HepG2 (cell line): ENCODE measurements at regions not wholly inside any gene's neighbourhood (a gene's known extent, or its start where the extent isn't known, plus 50 kb on each side); places are given as distances from the start of the nearest gene placed in this dataset.

Experiments
- FOXO1 ChIP-seq: sonication (generic); formaldehyde crosslinking; IDR thresholded peaks from 2 replicates; pipeline ENCODE4 v1.4.0; 2020; ENCODE audit warnings: missing genetic modification reagents
- GFI1 ChIP-seq: sonication (generic); formaldehyde crosslinking; IDR thresholded peaks from 2 replicates; pipeline ENCODE4 v1.5.0; 2020; ENCODE audit warnings: missing genetic modification reagents, mild to moderate bottlenecking, borderline replicate concordance
- HNRNPLL ChIP-seq: fragments of 200-400 bp; formaldehyde crosslinking; IDR thresholded peaks from 2 replicates; pipeline ENCODE4 v1.6.1; 2017; ENCODE audit warnings: mild to moderate bottlenecking, low read depth, low read length; ENCODE audit not compliant: poor library complexity, severe bottlenecking
- IKZF1 ChIP-seq: fragments of 450-650 bp; IDR thresholded peaks from 2 replicates; pipeline ENCODE4 v1.7.1; 2016
- PRMT3 ChIP-seq: sonication (generic); formaldehyde crosslinking; IDR thresholded peaks from 2 replicates; pipeline ENCODE4 v1.8.1; 2022; ENCODE audit warnings: low read depth, mild to moderate bottlenecking, moderate library complexity, missing genetic modification reagents, borderline replicate concordance
- ZMYM4 ChIP-seq: sonication (generic); formaldehyde crosslinking; IDR thresholded peaks from 2 replicates; pipeline ENCODE4 v1.8.1; 2023; ENCODE audit warnings: mild to moderate bottlenecking, missing genetic modification reagents
- ZNF326 ChIP-seq: sonication (generic); formaldehyde crosslinking; IDR thresholded peaks from 2 replicates; pipeline ENCODE4 v1.4.0; 2020; ENCODE audit warnings: missing genetic modification reagents, borderline replicate concordance
- ZNF567 ChIP-seq: sonication (generic); formaldehyde crosslinking; IDR thresholded peaks from 2 replicates; pipeline ENCODE4 v1.8.1; 2023; ENCODE audit warnings: mild to moderate bottlenecking, missing genetic modification reagents, borderline replicate concordance
- ZSCAN31 ChIP-seq: sonication (generic); formaldehyde crosslinking; IDR thresholded peaks from 2 replicates; pipeline ENCODE4 v1.5.0; 2020; ENCODE audit warnings: low read depth, mild to moderate bottlenecking, missing genetic modification reagents
- TF ChIP-seq, protein P1 (sequence below): sonication (generic); formaldehyde crosslinking; conservative IDR thresholded peaks from 2 replicates; pipeline ENCODE4 v1.4.0; 2020; ENCODE audit warnings: mild to moderate bottlenecking, missing genetic modification reagents, moderate library complexity
- TF ChIP-seq, protein P2 (sequence below): sonication (generic); formaldehyde crosslinking; IDR thresholded peaks from 2 replicates; pipeline ENCODE4 v1.8.0; 2022; ENCODE audit warnings: mild to moderate bottlenecking, missing genetic modification reagents, moderate library complexity
- TF ChIP-seq, protein P3 (sequence below): IDR thresholded peaks from 2 replicates; pipeline ENCODE4 v1.6.1; 2016; ENCODE audit warnings: control low read depth
- TF ChIP-seq, protein P4 (sequence below): sonication (generic); formaldehyde crosslinking; IDR thresholded peaks from 2 replicates; pipeline ENCODE4 v1.8.0; 2022; ENCODE audit warnings: missing genetic modification reagents, mild to moderate bottlenecking, inconsistent platforms, borderline replicate concordance
- TF ChIP-seq, protein P5 (sequence below): sonication (generic); formaldehyde crosslinking; IDR thresholded peaks from 2 replicates; pipeline ENCODE4 v1.4.0; 2020; ENCODE audit warnings: missing genetic modification reagents, low read depth, mild to moderate bottlenecking, borderline replicate concordance
- TF ChIP-seq, protein P6 (sequence below): sonication (generic); formaldehyde crosslinking; IDR thresholded peaks from 2 replicates; pipeline ENCODE4 v1.4.0; 2020; ENCODE audit warnings: low read depth, mild to moderate bottlenecking, missing genetic modification reagents
- TF ChIP-seq, protein P7 (sequence below): sonication (generic); formaldehyde crosslinking; IDR thresholded peaks from 2 replicates; pipeline ENCODE4 v1.5.0; 2020; ENCODE audit warnings: mild to moderate bottlenecking, missing genetic modification reagents

DNA sequence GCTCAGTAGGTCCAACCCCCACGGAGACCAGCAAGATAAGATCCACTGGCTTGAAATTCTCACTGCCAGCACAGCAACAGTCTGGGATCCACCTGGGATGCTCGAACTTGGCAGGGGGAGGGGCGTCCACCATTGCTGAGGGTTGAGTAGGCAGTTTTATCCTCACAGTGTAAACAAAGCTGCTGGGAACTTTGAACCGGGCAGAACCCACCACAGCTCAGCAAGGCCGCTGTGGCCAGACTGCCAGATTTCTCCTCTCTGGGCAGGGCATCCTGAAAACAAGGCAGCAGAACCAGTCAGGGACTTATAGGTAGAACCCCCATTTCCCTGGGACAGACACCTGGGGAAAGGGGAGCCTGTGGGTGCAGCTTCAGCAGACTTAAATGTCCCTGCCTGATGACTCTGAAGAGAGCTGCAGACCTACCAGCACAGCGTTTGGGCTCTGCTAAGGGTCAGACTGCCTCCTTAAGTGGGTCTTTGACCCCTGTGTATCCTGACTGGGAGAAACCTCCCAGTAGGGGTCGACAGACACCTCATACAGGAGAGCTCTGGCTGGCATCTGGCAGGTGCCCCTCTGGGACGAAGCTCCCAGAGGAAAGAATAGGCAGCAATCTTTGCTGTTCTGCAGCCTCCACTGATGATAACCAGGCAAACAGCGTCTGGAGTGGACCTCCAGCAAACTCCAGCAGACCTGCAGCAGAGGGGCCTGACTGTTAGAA lies 782.4 kb upstream of the EYS start (continued):
- TF ChIP-seq, protein P1, sequence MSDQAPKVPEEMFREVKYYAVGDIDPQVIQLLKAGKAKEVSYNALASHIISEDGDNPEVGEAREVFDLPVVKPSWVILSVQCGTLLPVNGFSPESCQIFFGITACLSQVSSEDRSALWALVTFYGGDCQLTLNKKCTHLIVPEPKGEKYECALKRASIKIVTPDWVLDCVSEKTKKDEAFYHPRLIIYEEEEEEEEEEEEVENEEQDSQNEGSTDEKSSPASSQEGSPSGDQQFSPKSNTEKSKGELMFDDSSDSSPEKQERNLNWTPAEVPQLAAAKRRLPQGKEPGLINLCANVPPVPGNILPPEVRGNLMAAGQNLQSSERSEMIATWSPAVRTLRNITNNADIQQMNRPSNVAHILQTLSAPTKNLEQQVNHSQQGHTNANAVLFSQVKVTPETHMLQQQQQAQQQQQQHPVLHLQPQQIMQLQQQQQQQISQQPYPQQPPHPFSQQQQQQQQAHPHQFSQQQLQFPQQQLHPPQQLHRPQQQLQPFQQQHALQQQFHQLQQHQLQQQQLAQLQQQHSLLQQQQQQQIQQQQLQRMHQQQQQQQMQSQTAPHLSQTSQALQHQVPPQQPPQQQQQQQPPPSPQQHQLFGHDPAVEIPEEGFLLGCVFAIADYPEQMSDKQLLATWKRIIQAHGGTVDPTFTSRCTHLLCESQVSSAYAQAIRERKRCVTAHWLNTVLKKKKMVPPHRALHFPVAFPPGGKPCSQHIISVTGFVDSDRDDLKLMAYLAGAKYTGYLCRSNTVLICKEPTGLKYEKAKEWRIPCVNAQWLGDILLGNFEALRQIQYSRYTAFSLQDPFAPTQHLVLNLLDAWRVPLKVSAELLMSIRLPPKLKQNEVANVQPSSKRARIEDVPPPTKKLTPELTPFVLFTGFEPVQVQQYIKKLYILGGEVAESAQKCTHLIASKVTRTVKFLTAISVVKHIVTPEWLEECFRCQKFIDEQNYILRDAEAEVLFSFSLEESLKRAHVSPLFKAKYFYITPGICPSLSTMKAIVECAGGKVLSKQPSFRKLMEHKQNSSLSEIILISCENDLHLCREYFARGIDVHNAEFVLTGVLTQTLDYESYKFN (CRISPR knock-in tag) = peak; percentile 85
- TF ChIP-seq, protein P2, sequence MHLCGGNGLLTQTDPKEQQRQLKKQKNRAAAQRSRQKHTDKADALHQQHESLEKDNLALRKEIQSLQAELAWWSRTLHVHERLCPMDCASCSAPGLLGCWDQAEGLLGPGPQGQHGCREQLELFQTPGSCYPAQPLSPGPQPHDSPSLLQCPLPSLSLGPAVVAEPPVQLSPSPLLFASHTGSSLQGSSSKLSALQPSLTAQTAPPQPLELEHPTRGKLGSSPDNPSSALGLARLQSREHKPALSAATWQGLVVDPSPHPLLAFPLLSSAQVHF (CRISPR knock-in tag) = no peak
- TF ChIP-seq, protein P3, sequence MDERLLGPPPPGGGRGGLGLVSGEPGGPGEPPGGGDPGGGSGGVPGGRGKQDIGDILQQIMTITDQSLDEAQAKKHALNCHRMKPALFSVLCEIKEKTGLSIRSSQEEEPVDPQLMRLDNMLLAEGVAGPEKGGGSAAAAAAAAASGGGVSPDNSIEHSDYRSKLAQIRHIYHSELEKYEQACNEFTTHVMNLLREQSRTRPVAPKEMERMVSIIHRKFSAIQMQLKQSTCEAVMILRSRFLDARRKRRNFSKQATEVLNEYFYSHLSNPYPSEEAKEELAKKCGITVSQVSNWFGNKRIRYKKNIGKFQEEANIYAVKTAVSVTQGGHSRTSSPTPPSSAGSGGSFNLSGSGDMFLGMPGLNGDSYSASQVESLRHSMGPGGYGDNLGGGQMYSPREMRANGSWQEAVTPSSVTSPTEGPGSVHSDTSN (CRISPR knock-in tag) = no peak
- TF ChIP-seq, protein P4, sequence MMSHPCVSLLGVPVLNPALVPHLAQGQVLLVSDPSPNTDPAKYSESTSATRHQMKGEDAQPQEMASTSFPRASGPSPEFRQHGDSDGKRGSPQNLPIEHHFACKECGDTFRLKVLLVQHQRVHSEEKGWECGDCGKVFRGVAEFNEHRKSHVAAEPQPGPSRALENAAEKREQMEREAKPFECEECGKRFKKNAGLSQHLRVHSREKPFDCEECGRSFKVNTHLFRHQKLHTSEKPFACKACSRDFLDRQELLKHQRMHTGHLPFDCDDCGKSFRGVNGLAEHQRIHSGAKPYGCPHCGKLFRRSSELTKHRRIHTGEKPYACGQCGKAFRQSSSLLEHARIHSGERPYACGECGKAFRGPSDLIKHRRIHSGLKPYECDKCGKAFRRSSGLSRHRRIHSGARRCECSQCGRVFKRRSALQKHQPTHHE (CRISPR knock-in tag) = peak; percentile 39; the same call in 1 of the 2 replicates
- TF ChIP-seq, protein P5, sequence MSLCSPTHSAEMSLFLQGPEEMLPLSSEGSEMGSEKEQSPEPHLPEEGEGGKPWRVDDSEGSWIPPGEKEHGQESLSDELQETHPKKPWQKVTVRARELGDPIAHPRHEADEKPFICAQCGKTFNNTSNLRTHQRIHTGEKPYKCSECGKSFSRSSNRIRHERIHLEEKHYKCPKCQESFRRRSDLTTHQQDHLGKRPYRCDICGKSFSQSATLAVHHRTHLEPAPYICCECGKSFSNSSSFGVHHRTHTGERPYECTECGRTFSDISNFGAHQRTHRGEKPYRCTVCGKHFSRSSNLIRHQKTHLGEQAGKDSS (CRISPR knock-in tag) = no peak
- TF ChIP-seq, protein P6, sequence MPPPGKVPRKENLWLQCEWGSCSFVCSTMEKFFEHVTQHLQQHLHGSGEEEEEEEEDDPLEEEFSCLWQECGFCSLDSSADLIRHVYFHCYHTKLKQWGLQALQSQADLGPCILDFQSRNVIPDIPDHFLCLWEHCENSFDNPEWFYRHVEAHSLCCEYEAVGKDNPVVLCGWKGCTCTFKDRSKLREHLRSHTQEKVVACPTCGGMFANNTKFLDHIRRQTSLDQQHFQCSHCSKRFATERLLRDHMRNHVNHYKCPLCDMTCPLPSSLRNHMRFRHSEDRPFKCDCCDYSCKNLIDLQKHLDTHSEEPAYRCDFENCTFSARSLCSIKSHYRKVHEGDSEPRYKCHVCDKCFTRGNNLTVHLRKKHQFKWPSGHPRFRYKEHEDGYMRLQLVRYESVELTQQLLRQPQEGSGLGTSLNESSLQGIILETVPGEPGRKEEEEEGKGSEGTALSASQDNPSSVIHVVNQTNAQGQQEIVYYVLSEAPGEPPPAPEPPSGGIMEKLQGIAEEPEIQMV (CRISPR knock-in tag) = no peak
- TF ChIP-seq PRMT3 (CRISPR knock-in tag) = no peak
- no peak for TF ChIP-seq ZNF567 (CRISPR knock-in tag)
- no peak for TF ChIP-seq ZMYM4 (CRISPR knock-in tag)
- TF ChIP-seq IKZF1 = no peak
- peak; percentile 43; the same call in 1 of the 2 replicates for TF ChIP-seq GFI1 (CRISPR knock-in tag)
- no peak for TF ChIP-seq ZNF326 (CRISPR knock-in tag)
- TF ChIP-seq, protein P7, sequence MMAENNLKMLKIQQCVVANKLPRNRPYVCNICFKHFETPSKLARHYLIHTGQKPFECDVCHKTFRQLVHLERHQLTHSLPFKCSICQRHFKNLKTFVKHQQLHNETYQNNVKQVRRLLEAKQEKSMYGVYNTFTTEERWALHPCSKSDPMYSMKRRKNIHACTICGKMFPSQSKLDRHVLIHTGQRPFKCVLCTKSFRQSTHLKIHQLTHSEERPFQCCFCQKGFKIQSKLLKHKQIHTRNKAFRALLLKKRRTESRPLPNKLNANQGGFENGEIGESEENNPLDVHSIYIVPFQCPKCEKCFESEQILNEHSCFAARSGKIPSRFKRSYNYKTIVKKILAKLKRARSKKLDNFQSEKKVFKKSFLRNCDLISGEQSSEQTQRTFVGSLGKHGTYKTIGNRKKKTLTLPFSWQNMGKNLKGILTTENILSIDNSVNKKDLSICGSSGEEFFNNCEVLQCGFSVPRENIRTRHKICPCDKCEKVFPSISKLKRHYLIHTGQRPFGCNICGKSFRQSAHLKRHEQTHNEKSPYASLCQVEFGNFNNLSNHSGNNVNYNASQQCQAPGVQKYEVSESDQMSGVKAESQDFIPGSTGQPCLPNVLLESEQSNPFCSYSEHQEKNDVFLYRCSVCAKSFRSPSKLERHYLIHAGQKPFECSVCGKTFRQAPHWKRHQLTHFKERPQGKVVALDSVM (CRISPR knock-in tag) = no peak
- TF ChIP-seq HNRNPLL = no peak
- TF ChIP-seq ZSCAN31 (CRISPR knock-in tag) = no peak
- peak; percentile 20; the same call in 1 of the 2 replicates for TF ChIP-seq FOXO1 (CRISPR knock-in tag)
